Immature natural killer cell (primary cell): ENCODE measurements at regions not wholly inside any gene's neighbourhood (a gene's known extent, or its start where the extent isn't known, plus 50 kb on each side); places are given as distances from the start of the nearest gene placed in this dataset.

ENCODE experiments used
- DNase-seq, 3 donors: peaks; one replicate each; pipeline ENCODE4 v3.0.0; 2022; ENCODE audit warnings: mixed read lengths in 1 of 3
- H3K27ac Mint-ChIP-seq, 6 donors: one replicate each; pipeline ENCODE4 v1.8.0; 2020; ENCODE audit warnings: mixed read lengths in 6 of 6, mild to moderate bottlenecking in 5 of 6, inconsistent platforms in 4 of 6, moderate library complexity in 3 of 6
- H3K27me3 Mint-ChIP-seq, 3 donors: one replicate each; pipeline ENCODE4 v1.8.0; 2020 to 2021; ENCODE audit warnings: low read depth in 3 of 3, mild to moderate bottlenecking in 3 of 3, mixed read lengths in 3 of 3, moderate library complexity in 3 of 3, inconsistent platforms in 1 of 3
- H3K36me3 Mint-ChIP-seq, 3 donors: one replicate each; pipeline ENCODE4 v1.8.0; 2020; ENCODE audit warnings: mixed read lengths in 3 of 3, inconsistent platforms in 2 of 3, mild to moderate bottlenecking in 2 of 3
- H3K4me1 Mint-ChIP-seq, 2 donors: one replicate each; pipeline ENCODE4 v1.8.0; 2020; ENCODE audit warnings: inconsistent platforms in 2 of 2, mild to moderate bottlenecking in 2 of 2, mixed read lengths in 2 of 2, moderate library complexity in 1 of 2
- H3K4me3 Mint-ChIP-seq, 5 donors: one replicate each; pipeline ENCODE4 v1.8.0; 2020; ENCODE audit warnings: mild to moderate bottlenecking in 5 of 5, mixed read lengths in 5 of 5, inconsistent platforms in 3 of 5, moderate library complexity in 3 of 5
- H3K9me3 Mint-ChIP-seq, 6 donors: one replicate each; pipeline ENCODE4 v1.8.0; 2020; ENCODE audit warnings: mild to moderate bottlenecking in 6 of 6, mixed read lengths in 6 of 6, inconsistent platforms in 4 of 6, moderate library complexity in 3 of 6

DNA sequence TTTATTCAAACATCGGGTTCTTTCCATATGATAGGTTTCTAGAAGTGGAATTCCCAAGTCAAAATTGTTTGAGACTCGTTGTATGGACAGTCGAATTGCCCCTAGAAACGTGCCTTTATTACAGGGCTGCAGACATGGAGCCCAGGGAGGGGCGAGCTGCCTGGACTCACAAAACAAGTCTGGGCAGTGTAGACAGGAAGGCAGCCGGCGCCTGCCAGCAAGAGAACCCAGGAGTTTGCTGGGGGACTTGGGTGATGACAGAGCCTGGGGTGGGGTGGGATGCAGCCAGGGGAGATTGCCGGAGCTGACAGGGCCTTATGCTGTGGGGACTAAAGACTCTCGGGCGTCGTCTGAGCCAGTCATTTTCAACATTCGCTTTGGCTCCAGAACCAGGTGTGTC is 107.4 kb upstream of the MSX1 start:
- Mint-ChIP-seq H3K27me3 (peaks cover 0 to 12% (median 3%) of the 10 kb centered on the region in 3 donors), H3K9me3 (peaks cover 0 to 8% (median 3%) of the 10 kb centered on the region in 6 donors), H3K4me3 (no peak overlapping the region)

DNA sequence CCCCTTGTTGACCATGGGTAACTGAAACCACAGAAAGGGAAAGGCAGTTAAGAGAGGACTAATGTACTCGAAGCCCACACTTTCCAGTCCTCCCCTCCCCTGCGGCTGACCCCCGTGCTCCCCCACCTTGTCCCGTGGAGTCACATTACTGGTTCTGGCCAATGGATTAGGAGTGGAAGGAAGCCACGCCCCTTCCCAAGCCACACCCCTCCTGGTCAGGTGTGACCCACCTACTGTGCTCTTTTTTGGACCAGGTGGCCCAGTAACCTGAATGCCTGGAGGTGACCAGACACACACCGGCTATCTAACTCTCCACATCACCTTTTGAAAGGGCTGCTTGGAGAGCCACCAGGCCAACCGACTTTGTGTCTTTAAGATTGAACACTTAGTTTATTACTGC is 109.3 kb upstream of the MSX1 start:
- no peak overlapping the region for H3K27ac Mint-ChIP-seq
- H3K4me1 Mint-ChIP-seq = no peaks in the 10 kb centered on the region
- H3K9me3 Mint-ChIP-seq = peaks cover 0 to 24% (median 11%) of the 10 kb centered on the region in 6 donors
- H3K4me3 Mint-ChIP-seq = no peak overlapping the region
- DNase-seq = no peak
- H3K27me3 Mint-ChIP-seq = peaks cover 3 to 18% (median 7%) of the 10 kb centered on the region in 3 donors
- H3K36me3 Mint-ChIP-seq = peaks cover 0 to 3% (median 0%) of the 10 kb centered on the region in 3 donors

More for the DNA sequence above, 107.4 kb upstream of the MSX1 start:
- no peak overlapping the region for H3K27ac Mint-ChIP-seq
- H3K36me3 Mint-ChIP-seq = peaks cover 0 to 3% (median 0%) of the 10 kb centered on the region in 3 donors
- no peak for DNase-seq
- no peaks in the 10 kb centered on the region for H3K4me1 Mint-ChIP-seq

DNA sequence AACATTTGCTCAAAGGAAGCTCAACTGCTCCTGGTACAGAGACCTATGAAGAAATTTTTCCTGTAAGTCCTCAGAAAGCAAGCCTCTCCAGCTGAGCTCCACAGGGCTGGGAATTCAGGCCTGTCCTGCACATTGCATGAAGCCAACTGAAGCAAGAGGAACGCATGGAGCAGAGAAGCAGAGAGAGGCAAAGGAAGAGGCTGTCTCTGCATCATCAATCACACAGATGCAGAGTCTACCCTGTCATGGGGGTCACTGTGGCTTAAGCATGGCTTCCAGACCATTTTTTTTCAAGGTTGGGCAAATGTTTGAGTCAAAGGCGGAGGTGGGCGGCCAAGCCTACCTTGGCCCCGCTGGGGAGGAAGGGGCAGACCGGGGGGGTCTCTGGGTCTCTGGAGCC is 110.3 kb upstream of the MSX1 start:
- H3K27me3 Mint-ChIP-seq = peaks cover 5 to 18% (median 7%) of the 10 kb centered on the region in 3 donors
- H3K4me3 Mint-ChIP-seq = no peak overlapping the region
- DNase-seq = no peak
- H3K27ac Mint-ChIP-seq = no peak overlapping the region
- H3K36me3 Mint-ChIP-seq = peaks cover 0 to 3% (median 0%) of the 10 kb centered on the region in 3 donors
- no peaks in the 10 kb centered on the region for H3K4me1 Mint-ChIP-seq
- H3K9me3 Mint-ChIP-seq = peaks cover 4 to 29% (median 11%) of the 10 kb centered on the region in 6 donors

DNA sequence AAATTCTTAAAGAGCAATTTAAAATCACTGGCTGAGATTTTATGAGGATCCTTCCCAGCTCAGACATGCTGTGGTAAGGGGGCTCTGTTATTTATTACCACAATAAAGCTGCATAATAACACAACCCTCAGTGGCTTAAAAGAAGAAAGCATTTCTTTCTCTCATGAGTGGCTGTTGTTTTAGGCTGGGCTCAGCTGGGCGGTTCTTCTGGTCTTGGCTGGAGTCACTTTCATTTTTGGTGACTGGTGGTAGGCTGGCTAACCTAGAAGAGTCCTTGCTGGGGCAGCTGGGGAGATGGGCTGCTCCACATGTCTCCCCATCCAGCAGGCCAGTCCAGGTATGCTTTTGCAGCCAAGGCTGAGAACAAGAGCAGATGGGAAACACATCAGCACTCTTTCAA is 113.0 kb upstream of the MSX1 start:
- Mint-ChIP-seq H3K4me1 (no peaks in the 10 kb centered on the region), H3K4me3 (no peak overlapping the region), H3K36me3 (peaks cover 0 to 3% (median 0%) of the 10 kb centered on the region in 3 donors), H3K27me3 (peaks cover 5 to 18% (median 8%) of the 10 kb centered on the region in 3 donors), H3K9me3 (peaks cover 4 to 29% (median 11%) of the 10 kb centered on the region in 6 donors), H3K27ac (no peak overlapping the region)
- DNase-seq = no peak

DNA sequence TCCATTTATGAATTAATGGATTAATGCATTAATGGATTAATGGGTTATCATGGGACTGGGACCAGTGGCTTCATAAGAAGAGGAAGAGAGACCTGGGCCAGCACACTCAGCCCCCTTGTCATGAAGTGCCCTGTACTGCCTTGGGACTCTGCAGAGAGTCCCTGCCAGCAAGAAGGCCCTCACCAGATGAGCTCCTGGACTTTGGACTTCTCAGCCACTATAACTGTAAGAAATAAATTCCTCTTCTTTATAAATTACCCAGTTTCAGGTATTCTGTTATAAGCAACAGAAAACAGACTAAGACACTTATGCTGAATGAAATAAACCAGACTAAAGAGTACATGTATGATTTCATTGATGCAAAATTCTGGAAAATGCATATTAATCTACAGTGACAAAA is 119.4 kb upstream of the MSX1 start:
- peaks cover 3 to 4% (median 3%) of the 10 kb centered on the region in 3 donors for H3K27me3 Mint-ChIP-seq
- no peak for DNase-seq
- peaks cover 0 to 4% (median 0%) of the 10 kb centered on the region in 3 donors for H3K36me3 Mint-ChIP-seq
- no peaks in the 10 kb centered on the region for H3K4me1 Mint-ChIP-seq
- peaks cover 0 to 4% (median 2%) of the 10 kb centered on the region in 6 donors for H3K9me3 Mint-ChIP-seq
- no peak overlapping the region for H3K4me3 Mint-ChIP-seq
- no peak overlapping the region for H3K27ac Mint-ChIP-seq

DNA sequence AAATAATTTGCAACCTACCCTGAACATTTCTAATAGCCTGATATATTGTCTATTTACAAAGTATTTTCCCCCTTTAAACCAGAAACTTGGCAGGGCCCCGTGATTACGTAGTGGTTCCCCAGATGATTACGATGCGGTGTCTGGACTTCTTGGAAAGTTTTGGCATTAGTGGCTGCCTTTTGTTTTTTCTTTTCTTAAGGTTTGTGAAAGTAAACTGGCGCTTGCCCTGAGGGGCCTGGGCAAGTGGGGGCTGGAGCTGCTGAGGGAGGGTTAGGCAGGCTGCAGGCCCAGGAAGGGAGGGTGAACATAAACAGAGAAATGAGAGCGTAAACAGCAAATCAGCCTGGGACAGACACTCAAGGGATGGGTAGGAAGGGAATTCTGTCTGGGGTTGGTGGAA is 123.6 kb upstream of the MSX1 start:
- Mint-ChIP-seq H3K27me3 (peaks cover 0 to 5% (median 2%) of the 10 kb centered on the region in 3 donors), H3K9me3 (peaks cover 0 to 3% (median 0%) of the 10 kb centered on the region in 6 donors), H3K4me3 (no peak overlapping the region), H3K36me3 (peaks cover 0 to 4% (median 0%) of the 10 kb centered on the region in 3 donors), H3K4me1 (no peaks in the 10 kb centered on the region), H3K27ac (no peak overlapping the region)
- DNase-seq = no peak

DNA sequence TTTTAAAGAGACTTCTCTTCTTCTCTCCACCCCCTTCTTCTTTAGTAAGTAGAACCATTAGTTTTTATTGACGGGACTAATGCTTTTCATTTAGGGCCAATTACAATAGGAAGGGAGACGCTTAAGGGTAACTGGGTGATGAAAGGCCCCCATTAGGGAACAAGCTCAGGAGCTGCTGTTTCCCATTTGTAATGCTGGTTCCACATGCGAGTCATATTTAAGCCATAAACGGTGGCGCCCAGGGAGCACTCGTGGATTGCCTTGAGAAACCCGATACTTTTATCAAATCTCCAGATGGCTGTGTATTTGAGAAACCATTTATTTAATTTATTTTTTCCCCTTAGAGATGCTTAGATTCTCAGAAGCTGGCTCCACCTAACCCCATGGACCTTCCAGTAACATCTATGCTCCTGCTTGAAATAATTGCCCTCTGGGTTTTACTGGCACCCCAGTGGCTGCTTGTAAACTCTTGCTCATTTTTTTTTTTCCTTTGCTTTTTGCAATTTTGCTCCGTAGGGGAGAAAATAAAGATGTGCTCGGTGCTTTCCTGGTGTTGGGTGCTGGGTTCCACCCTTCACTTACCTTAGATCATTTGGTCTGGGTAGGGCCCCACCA is 124.2 kb upstream of the MSX1 start:
- peaks cover 0 to 3% (median 0%) of the 10 kb centered on the region in 6 donors for H3K9me3 Mint-ChIP-seq
- H3K4me3 Mint-ChIP-seq = no peak overlapping the region
- no peak for DNase-seq
- no peaks in the 10 kb centered on the region for H3K4me1 Mint-ChIP-seq
- peaks cover 0 to 4% (median 0%) of the 10 kb centered on the region in 3 donors for H3K36me3 Mint-ChIP-seq
- H3K27ac Mint-ChIP-seq = no peak overlapping the region
- peaks cover 0 to 5% (median 2%) of the 10 kb centered on the region in 3 donors for H3K27me3 Mint-ChIP-seq

DNA sequence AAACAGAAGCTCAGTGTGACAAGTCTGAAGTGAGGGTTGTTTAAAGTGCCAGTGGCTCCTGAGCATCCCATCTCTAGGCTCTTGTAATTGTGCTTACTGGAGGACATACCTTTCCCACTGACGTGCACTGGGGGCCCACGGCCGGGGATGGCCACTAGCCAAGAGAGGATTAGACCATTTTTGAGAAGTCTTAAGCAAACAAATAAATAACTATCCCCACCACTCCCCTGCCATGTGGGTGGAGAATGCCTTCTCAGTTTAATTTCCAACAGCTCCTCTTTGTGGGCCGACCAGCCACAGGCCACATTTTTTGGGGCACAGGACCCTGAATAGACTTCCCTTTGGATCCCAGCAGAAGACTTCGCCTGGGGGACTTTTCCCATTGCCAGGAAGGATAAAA is 125.0 kb upstream of the MSX1 start:
- peaks cover 0 to 3% (median 0%) of the 10 kb centered on the region in 6 donors for H3K9me3 Mint-ChIP-seq
- H3K36me3 Mint-ChIP-seq = peaks cover 0 to 4% (median 0%) of the 10 kb centered on the region in 3 donors
- peaks cover 0 to 5% (median 2%) of the 10 kb centered on the region in 3 donors for H3K27me3 Mint-ChIP-seq
- no peak overlapping the region for H3K27ac Mint-ChIP-seq
- H3K4me1 Mint-ChIP-seq = no peaks in the 10 kb centered on the region
- no peak for DNase-seq
- no peak overlapping the region for H3K4me3 Mint-ChIP-seq

DNA sequence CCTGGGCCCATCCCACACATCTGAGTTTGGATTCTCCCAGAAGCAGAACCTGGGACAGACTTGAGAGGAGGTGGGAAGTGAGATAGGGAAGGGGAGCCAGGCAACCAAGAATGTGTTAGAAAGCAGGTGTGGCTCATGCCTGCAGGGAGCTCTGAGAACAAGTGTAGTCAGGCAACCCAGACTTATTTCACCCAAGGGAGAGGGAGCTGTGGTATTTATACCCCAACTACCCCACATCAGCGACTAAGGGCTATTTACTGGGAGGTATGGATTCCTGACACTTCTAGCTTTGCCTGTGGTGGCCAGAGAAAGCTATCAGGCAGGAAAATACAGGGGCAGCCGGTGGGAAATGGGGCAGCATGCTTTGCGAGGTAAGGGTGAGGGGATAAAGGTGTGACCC is 125.8 kb upstream of the MSX1 start:
- DNase-seq = no peak
- no peak overlapping the region for H3K27ac Mint-ChIP-seq
- no peak overlapping the region for H3K4me3 Mint-ChIP-seq
- H3K4me1 Mint-ChIP-seq = no peaks in the 10 kb centered on the region
- peaks cover 0 to 4% (median 0%) of the 10 kb centered on the region in 3 donors for H3K36me3 Mint-ChIP-seq
- peaks cover 0 to 5% (median 2%) of the 10 kb centered on the region in 3 donors for H3K27me3 Mint-ChIP-seq
- H3K9me3 Mint-ChIP-seq = peaks cover 0 to 3% (median 0%) of the 10 kb centered on the region in 6 donors

DNA sequence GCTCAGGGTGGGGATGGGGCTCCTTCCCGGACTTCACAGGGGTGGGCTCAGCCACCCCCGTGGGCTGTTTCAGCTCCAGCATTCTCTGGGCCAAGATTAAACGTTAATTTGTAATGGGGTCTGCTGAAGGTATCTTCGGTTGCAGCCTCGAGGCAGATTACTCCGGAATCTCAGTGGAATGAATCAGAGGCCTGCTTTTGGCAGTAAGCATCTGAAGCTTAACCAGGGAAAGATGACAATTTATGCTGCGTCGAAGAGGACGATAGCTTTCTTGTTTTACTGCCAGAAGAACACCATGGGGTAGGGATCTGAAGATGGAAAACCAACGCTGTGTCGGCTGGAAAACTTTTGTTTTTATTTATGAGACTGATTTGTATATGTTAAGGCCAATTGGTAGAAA is 129.2 kb upstream of the MSX1 start:
- H3K36me3 Mint-ChIP-seq = peaks cover 4 to 15% (median 13%) of the 10 kb centered on the region in 3 donors
- DNase-seq = no peak
- H3K4me3 Mint-ChIP-seq = no peak overlapping the region
- peaks cover 4 to 26% (median 19%) of the 10 kb centered on the region in 6 donors for H3K9me3 Mint-ChIP-seq
- H3K27me3 Mint-ChIP-seq = peaks cover 0 to 11% (median 0%) of the 10 kb centered on the region in 3 donors
- H3K27ac Mint-ChIP-seq = no peak overlapping the region
- no peaks in the 10 kb centered on the region for H3K4me1 Mint-ChIP-seq

DNA sequence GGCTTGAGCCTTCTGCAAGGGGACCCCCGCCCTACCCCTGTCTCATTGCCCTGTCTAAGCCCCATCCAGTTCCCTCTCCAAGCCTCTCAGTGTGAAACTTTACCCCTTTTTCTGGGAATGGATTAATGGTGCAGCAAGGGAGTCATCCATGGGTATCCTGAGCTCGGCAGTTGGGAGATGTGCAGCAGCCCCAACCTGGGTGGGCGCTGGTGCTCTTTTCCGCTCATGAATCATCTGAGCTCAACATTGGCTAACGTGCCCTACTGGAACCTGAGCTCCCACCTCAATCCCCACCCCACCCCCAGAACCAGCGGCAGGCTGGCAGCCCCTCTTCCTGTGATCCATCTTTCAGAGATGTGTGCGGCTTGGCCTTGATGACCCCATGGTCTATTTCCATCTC is 130.3 kb upstream of the MSX1 start:
- Mint-ChIP-seq H3K4me3 (no peak overlapping the region), H3K27me3 (peaks cover 0 to 11% (median 0%) of the 10 kb centered on the region in 3 donors), H3K4me1 (no peaks in the 10 kb centered on the region), H3K36me3 (peaks cover 5 to 17% (median 15%) of the 10 kb centered on the region in 3 donors), H3K9me3 (peaks cover 7 to 34% (median 23%) of the 10 kb centered on the region in 6 donors), H3K27ac (no peak overlapping the region)
- DNase-seq = no peak

DNA sequence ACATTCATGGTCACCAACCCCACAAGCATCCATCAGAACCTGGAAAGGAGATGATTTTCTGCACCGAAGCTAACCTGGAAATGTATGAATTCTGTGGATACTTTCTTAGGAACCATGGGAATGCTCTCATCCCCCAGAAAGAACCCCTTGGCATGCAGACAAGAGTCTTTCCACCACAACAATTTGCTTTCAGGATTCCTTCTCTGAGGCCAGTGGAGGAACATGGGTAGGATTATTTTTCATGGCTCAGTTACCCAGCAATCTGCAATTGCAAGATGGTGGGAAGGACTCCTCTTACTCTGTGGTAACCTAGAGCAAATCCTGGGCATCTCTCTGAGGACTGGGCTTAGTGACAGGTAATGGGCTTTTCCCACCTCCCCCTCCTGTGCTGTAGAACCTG is 131.9 kb upstream of the MSX1 start:
- peaks cover 0 to 11% (median 0%) of the 10 kb centered on the region in 3 donors for H3K27me3 Mint-ChIP-seq
- peaks cover 5 to 41% (median 25%) of the 10 kb centered on the region in 6 donors for H3K9me3 Mint-ChIP-seq
- H3K4me1 Mint-ChIP-seq = no peaks in the 10 kb centered on the region
- DNase-seq = no peak
- H3K27ac Mint-ChIP-seq = no peak overlapping the region
- H3K36me3 Mint-ChIP-seq = peaks cover 5 to 20% (median 15%) of the 10 kb centered on the region in 3 donors
- H3K4me3 Mint-ChIP-seq = no peak overlapping the region

DNA sequence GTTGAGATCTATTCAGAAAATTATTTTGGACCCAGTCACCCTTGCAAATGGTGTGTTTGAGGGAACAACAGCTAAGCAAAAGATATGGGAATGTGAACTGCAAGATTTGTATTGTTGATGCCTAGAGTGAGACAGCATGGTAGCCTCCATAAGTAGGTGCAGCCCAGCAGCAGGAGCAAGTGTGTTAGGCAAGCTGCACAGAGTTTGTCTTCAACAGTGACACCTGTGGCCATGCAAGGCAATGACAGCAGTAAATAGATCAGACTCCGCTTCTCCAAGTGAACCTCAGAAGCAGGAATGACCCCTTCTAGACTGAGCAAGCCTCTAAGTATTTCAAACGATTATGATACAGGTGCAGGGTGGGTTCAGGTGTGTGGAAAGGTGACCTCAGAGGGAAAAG is 133.4 kb upstream of the MSX1 start:
- Mint-ChIP-seq H3K4me1 (no peaks in the 10 kb centered on the region), H3K9me3 (peaks cover 5 to 41% (median 25%) of the 10 kb centered on the region in 6 donors)

DNA sequence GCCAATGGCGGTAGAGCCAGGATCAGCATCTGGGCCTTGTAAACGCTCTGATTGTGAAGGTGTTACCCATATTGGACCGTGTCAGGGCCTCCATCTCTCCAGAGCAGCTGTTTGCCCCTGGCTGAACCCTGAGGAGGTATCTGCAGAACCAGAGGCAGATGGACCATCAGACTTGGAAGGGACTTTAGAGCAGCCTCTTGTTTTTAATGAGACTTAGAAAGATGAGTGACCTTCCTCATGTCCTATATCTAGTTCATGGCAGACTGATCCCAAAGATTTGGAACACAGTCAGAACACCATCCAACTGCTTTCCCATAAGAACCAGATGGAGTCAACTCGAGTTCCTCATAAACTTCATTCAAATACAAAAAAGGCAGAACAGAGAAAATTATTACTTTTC is 135.1 kb upstream of the MSX1 start:
- Mint-ChIP-seq H3K4me3 (no peak overlapping the region), H3K27ac (no peak overlapping the region)
- DNase-seq = no peak

More for the DNA sequence above, 133.4 kb upstream of the MSX1 start:
- H3K36me3 Mint-ChIP-seq = peaks cover 5 to 20% (median 18%) of the 10 kb centered on the region in 3 donors
- no peak overlapping the region for H3K4me3 Mint-ChIP-seq
- peaks cover 0 to 5% (median 0%) of the 10 kb centered on the region in 3 donors for H3K27me3 Mint-ChIP-seq
- no peak overlapping the region for H3K27ac Mint-ChIP-seq
- DNase-seq = no peak

More for the DNA sequence above, 135.1 kb upstream of the MSX1 start:
- H3K27me3 Mint-ChIP-seq = peaks cover 0 to 5% (median 2%) of the 10 kb centered on the region in 3 donors
- no peaks in the 10 kb centered on the region for H3K4me1 Mint-ChIP-seq
- H3K9me3 Mint-ChIP-seq = peaks cover 5 to 41% (median 25%) of the 10 kb centered on the region in 6 donors
- peaks cover 5 to 20% (median 18%) of the 10 kb centered on the region in 3 donors for H3K36me3 Mint-ChIP-seq
